Spleen (tissue), 11 donors: ENCODE measurements at regions not wholly inside any gene's neighbourhood (a gene's known extent, or its start where the extent isn't known, plus 50 kb on each side); places are given as distances from the start of the nearest gene placed in this dataset.

Experiments used
- DNase-seq: peaks from one replicate; pipeline ENCODE4 v3.0.0-alpha.2; 2020
- H3K27ac ChIP-seq, 8 donors: fragments of 200-600 bp; sonication (generic) in 7 of 8; 1 replicate in 4 of 8; 2 replicates in 4 of 8; pipeline versions ENCODE4 v1.5.0 to v1.8.0; 2016 to 2021; ENCODE audit warnings: inconsistent platforms in 4 of 8, mild to moderate bottlenecking in 4 of 8, moderate library complexity in 1 of 8
- H3K27me3 ChIP-seq, 7 donors: fragments of 200-600 bp; sonication (generic) in 6 of 7; replicated peaks in 1 of 7; 1 replicate in 4 of 7; 2 replicates in 3 of 7; pipeline versions ENCODE4 v1.5.0 to v1.8.0; 2016 to 2021; ENCODE audit warnings: inconsistent platforms in 3 of 7, mild to moderate bottlenecking in 1 of 7
- H3K36me3 ChIP-seq, 6 donors: fragments of 200-600 bp; sonication (generic) in 5 of 6; 1 replicate in 4 of 6; 2 replicates in 2 of 6; pipeline versions ENCODE4 v1.5.0 to v1.8.0; 2016 to 2021; ENCODE audit warnings: inconsistent platforms in 2 of 6
- H3K4me1 ChIP-seq, 6 donors: fragments of 200-600 bp; sonication (generic) in 5 of 6; 1 replicate in 3 of 6; 2 replicates in 3 of 6; pipeline versions ENCODE4 v1.5.0 to v1.8.0; 2016 to 2021; ENCODE audit warnings: inconsistent platforms in 3 of 6
- H3K4me3 ChIP-seq, 8 donors: fragments of 200-600 bp; sonication (generic) in 7 of 8; 1 replicate in 4 of 8; 2 replicates in 4 of 8; pipeline versions ENCODE4 v1.5.0 to v1.8.0; 2016 to 2021; ENCODE audit warnings: inconsistent platforms in 4 of 8, mild to moderate bottlenecking in 4 of 8, moderate library complexity in 2 of 8
- H3K9me3 ChIP-seq, 8 donors: fragments of 200-600 bp; sonication (generic) in 7 of 8; 1 replicate in 4 of 8; 2 replicates in 4 of 8; pipeline versions ENCODE4 v1.5.0 to v1.8.0; 2016 to 2021; ENCODE audit warnings: inconsistent platforms in 4 of 8
- CTCF ChIP-seq, 11 experiments: fragments of 200-600 bp in 7 of 11; fragments of 450-650 bp in 4 of 11; sonication (generic) in 4 of 11; IDR thresholded peaks in 8 of 11; conservative IDR thresholded peaks in 3 of 11; 1 replicate in 7 of 11; 2 replicates in 4 of 11; pipeline versions ENCODE4 v1.4.0 to v1.8.0; 2016 to 2021; ENCODE audit warnings: antibody characterized with exemption in 11 of 11, inconsistent platforms in 4 of 11, mild to moderate bottlenecking in 1 of 11
- POLR2A ChIP-seq, 3 donors: fragments of 450-650 bp; IDR thresholded peaks; one replicate each; pipeline ENCODE4 v1.5.1; 2017; ENCODE audit warnings: antibody characterized with exemption in 3 of 3, mild to moderate bottlenecking in 1 of 3
- POLR2AphosphoS5 ChIP-seq, 3 donors: sonication (generic); formaldehyde crosslinking; IDR thresholded peaks; one replicate each; pipeline ENCODE4 v1.5.1; 2017; ENCODE audit warnings: antibody characterized with exemption in 3 of 3
- WGBS, 5 donors: extraction: QIAGEN DNeasy Blood & Tissue Kit in 3 of 5; methylation state at CpG; one replicate each; pipeline versions ENCODE4 v1.1.5 to v1.1.7; 2013 to 2018; 5-methylcytosine and 5-hydroxymethylcytosine counted together
- intact Hi-C: fragments of 100-400 bp; cut with DNase I; formaldehyde crosslinking; loops from one replicate; pipeline ENCODE4 v1.15.0; 2023; ENCODE audit warnings: low total_unique reads
- donor health status: healthy with polysubstance abuse.
- donor health status: DM: no; HTN: no; CAD: no; lungs with moderate emphysema.
- donor health status: DM: no; HTN: no; CAD: no.
- donor health status: Bipolar disorder and iron deficiency.
- donor health status: healthy.
- donor health status: DM: no; HTN: no; CAD: no.
- donor health status: DM: yes; HTN: yes; CAD: no.

GRCh38 chrX:128517691-128518090 lies 465.5 kb upstream of the ACTRT1 start:
- H3K27me3 ChIP-seq, result no peaks in the 10 kb centered on the region
- WGBS, 5 donors, result 31 to 59% (median 55%) methylated on average over 3 of the region's 3 CpGs; no CpG with 5 or more reads in 1 of the 5 donors
- H3K4me1 ChIP-seq, result no peaks in the 10 kb centered on the region
- no peak overlapping the region for H3K27ac ChIP-seq
- intact Hi-C loops, result no loop called here
- DNase-seq, result no peak
- TF ChIP-seq POLR2AphosphoS5 (IDR thresholded peaks at IDR 0.05) (no peak), CTCF (IDR thresholded peaks at IDR 0.05 in 8 of 11, conservative IDR thresholded peaks at IDR 0.05 in 3 of 11) (no peak)
- no peaks in the 10 kb centered on the region for H3K36me3 ChIP-seq
- no peaks in the 10 kb centered on the region for H3K9me3 ChIP-seq
- H3K4me3 ChIP-seq, result no peak overlapping the region

- DNase-seq, result no peak
- no peak overlapping the region for H3K27ac ChIP-seq
- TF ChIP-seq POLR2AphosphoS5 (IDR thresholded peaks at IDR 0.05) (no peak), POLR2A (IDR thresholded peaks at IDR 0.05) (no peak), CTCF (IDR thresholded peaks at IDR 0.05 in 8 of 11, conservative IDR thresholded peaks at IDR 0.05 in 3 of 11) (no peak)
- H3K4me1 ChIP-seq, result no peaks in the 10 kb centered on the region
- intact Hi-C loops, result no loop called here
- no peaks in the 10 kb centered on the region for H3K36me3 ChIP-seq
- H3K4me3 ChIP-seq, result no peak overlapping the region
- H3K9me3 ChIP-seq, result no peaks in the 10 kb centered on the region
- no peaks in the 10 kb centered on the region for H3K27me3 ChIP-seq
Observed at GRCh38 chrX:128504496-128504895, 452.3 kb upstream of the ACTRT1 start.

GRCh38 chrX:128464116-128464515 lies 411.9 kb upstream of the ACTRT1 start:
- intact Hi-C loops, result no loop called here
- Histone ChIP-seq H3K36me3 (no peaks in the 10 kb centered on the region), H3K4me1 (no peaks in the 10 kb centered on the region), H3K27ac (no peak overlapping the region), H3K9me3 (no peaks in the 10 kb centered on the region), H3K4me3 (no peak overlapping the region), H3K27me3 (no peaks in the 10 kb centered on the region)
- 73 to 87% (median 77%) methylated on average over 5 of the region's 5 CpGs for WGBS, 5 donors
- DNase-seq, result no peak
- no peak for TF ChIP-seq POLR2AphosphoS5 (IDR thresholded peaks at IDR 0.05)
- TF ChIP-seq CTCF (IDR thresholded peaks at IDR 0.05 in 8 of 11, conservative IDR thresholded peaks at IDR 0.05 in 3 of 11), result no peak
- no peak for TF ChIP-seq POLR2A (IDR thresholded peaks at IDR 0.05)

- Histone ChIP-seq H3K27me3 (no peaks in the 10 kb centered on the region), H3K36me3 (no peaks in the 10 kb centered on the region), H3K27ac (no peak overlapping the region), H3K4me1 (no peaks in the 10 kb centered on the region), H3K4me3 (no peak overlapping the region), H3K9me3 (peaks cover 0 to 3% (median 0%) of the 10 kb centered on the region in 8 donors)
- WGBS, 5 donors, result 44 to 61% (median 52%) methylated on average over 6 of the region's 6 CpGs
- intact Hi-C loops, result no loop called here
- no peak for DNase-seq
- TF ChIP-seq POLR2AphosphoS5 (IDR thresholded peaks at IDR 0.05) (no peak), POLR2A (IDR thresholded peaks at IDR 0.05) (no peak), CTCF (IDR thresholded peaks at IDR 0.05 in 8 of 11, conservative IDR thresholded peaks at IDR 0.05 in 3 of 11) (no peak)
Observed at GRCh38 chrX:128460835-128461234, 408.6 kb upstream of the ACTRT1 start.
